ENCODE measurements at regions not wholly inside any gene's neighbourhood (a gene's known extent, or its start where the extent isn't known, plus 50 kb on each side); places are given as distances from the start of the nearest gene placed in this dataset.

- Histone ChIP-seq H3K79me2 (ENCODE audit: insufficient read depth, low read length) (no peaks in the 10 kb centered on the region), H2AFZ (ENCODE audit: insufficient read depth, low read depth, low read length, poor library complexity, severe bottlenecking) (no peak overlapping the region), H3K4me2 (replicated peaks; ENCODE audit: extremely low read depth, low read length, poor library complexity, severe bottlenecking) (no peak overlapping the region), H3K27ac (ENCODE audit: low read depth in 1 of 2, low read length in 2 of 2) (no peak overlapping the region), H3K9ac (ENCODE audit: insufficient read depth, low read length, poor library complexity, severe bottlenecking) (no peak overlapping the region), H3K9me3 (replicated peaks in 1 of 2; ENCODE audit: control insufficient read depth in 1 of 2, insufficient read depth in 1 of 2, low read length in 2 of 2) (no peaks in the 10 kb centered on the region), H3K27me3 (ENCODE audit: control insufficient read depth in 2 of 2, insufficient read depth in 2 of 2, low read length in 2 of 2) (no peaks in the 10 kb centered on the region), H3K4me3 (replicated peaks in 1 of 3; ENCODE audit: low read depth in 2 of 3, low read length in 3 of 3) (no peak overlapping the region), H3K36me3 (replicated peaks in 1 of 2; ENCODE audit: control insufficient read depth in 1 of 2, insufficient read depth in 2 of 2, low read length in 2 of 2) (no peaks in the 10 kb centered on the region), H3K4me1 (ENCODE audit: control insufficient read depth in 1 of 2, insufficient read depth in 2 of 2, low read length in 2 of 2) (no peaks in the 10 kb centered on the region), H4K20me1 (ENCODE audit: insufficient read depth, low read length) (no peaks in the 10 kb centered on the region)
- no peaks in the 10 kb centered on the region for H3K36me3 Mint-ChIP-seq
- peak overlapping the region in 1 of 7 donors; percentile 17 for H3K27ac Mint-ChIP-seq
- no CpG with 5 or more reads among the region's 3 CpGs for WGBS (ENCODE audit: insufficient coverage)
- H3K9me3 Mint-ChIP-seq, result peaks cover 0 to 9% (median 0%) of the 10 kb centered on the region in 7 donors
- no peak for DNase-seq
- intact Hi-C loops (cut with micrococcal nuclease), result no loop called here
- no peak overlapping the region for H3K4me3 Mint-ChIP-seq
- H3K4me1 Mint-ChIP-seq, result peaks cover 3% of the 10 kb centered on the region
- H3K27me3 Mint-ChIP-seq (ENCODE audit: low read depth in 3 of 3), result no peaks in the 10 kb centered on the region
- TF ChIP-seq CTCF (IDR thresholded peaks at IDR 0.05), result no peak
These were observed 255.9 kb downstream of the SEC23A start for GRCh38 chr14:38847161-38847560.

GRCh38 chr14:38839694-38840365 is 263.2 kb downstream of the SEC23A start:
- Histone ChIP-seq H3K4me3 (replicated peaks in 1 of 3; ENCODE audit: low read depth in 2 of 3, low read length in 3 of 3) (no peak overlapping the region), H3K9ac (ENCODE audit: insufficient read depth, low read length, poor library complexity, severe bottlenecking) (no peak overlapping the region), H4K20me1 (ENCODE audit: insufficient read depth, low read length) (no peaks in the 10 kb centered on the region), H3K79me2 (ENCODE audit: insufficient read depth, low read length) (no peaks in the 10 kb centered on the region), H3K27me3 (ENCODE audit: control insufficient read depth in 2 of 2, insufficient read depth in 2 of 2, low read length in 2 of 2) (no peaks in the 10 kb centered on the region), H3K36me3 (replicated peaks in 1 of 2; ENCODE audit: control insufficient read depth in 1 of 2, insufficient read depth in 2 of 2, low read length in 2 of 2) (no peaks in the 10 kb centered on the region), H3K27ac (ENCODE audit: low read depth in 1 of 2, low read length in 2 of 2) (no peak overlapping the region), H3K9me3 (replicated peaks in 1 of 2; ENCODE audit: control insufficient read depth in 1 of 2, insufficient read depth in 1 of 2, low read length in 2 of 2) (no peaks in the 10 kb centered on the region), H3K4me2 (replicated peaks; ENCODE audit: extremely low read depth, low read length, poor library complexity, severe bottlenecking) (no peak overlapping the region), H2AFZ (ENCODE audit: insufficient read depth, low read depth, low read length, poor library complexity, severe bottlenecking) (no peak overlapping the region), H3K4me1 (ENCODE audit: control insufficient read depth in 1 of 2, insufficient read depth in 2 of 2, low read length in 2 of 2) (no peaks in the 10 kb centered on the region)
- intact Hi-C loops (cut with micrococcal nuclease), result no loop called here
- Mint-ChIP-seq H3K27ac (peak overlapping the region in 1 of 7 donors; percentile 74), H3K36me3 (no peaks in the 10 kb centered on the region), H3K9me3 (peaks cover 0 to 4% (median 0%) of the 10 kb centered on the region in 7 donors), H3K27me3 (ENCODE audit: low read depth in 3 of 3) (peaks cover 0 to 2% (median 0%) of the 10 kb centered on the region in 3 donors), H3K4me1 (peaks cover 21% of the 10 kb centered on the region), H3K4me3 (no peak overlapping the region)
- TF ChIP-seq CTCF (IDR thresholded peaks at IDR 0.05), result no peak
- no CpG with 5 or more reads among the region's 3 CpGs for WGBS (ENCODE audit: insufficient coverage)
- DNase-seq, result no peak
